ENCODE measurements at regions not wholly inside any gene's neighbourhood (a gene's known extent, or its start where the extent isn't known, plus 50 kb on each side); places are given as distances from the start of the nearest gene placed in this dataset.

DNA sequence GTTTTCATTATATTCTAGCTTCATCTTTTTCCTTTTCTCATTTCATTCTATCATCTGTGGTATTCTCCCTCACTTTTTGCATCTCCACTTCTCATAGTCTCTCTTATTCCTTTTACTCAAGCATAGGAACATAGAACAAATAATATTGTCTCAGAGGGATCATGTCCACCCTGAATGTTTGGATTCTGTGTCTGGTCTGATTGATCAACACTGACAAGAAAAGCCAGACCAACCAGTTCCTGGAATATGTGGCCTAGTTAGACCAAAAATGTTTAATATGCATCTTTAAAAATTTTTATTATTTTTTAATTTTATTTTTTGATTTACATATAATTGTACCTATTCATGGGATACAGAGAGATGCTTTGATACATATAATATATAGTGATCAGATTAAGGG lies 212.0 kb upstream of the ALCAM start (continued):
- no peak for TF ChIP-seq SP2 (IDR thresholded peaks at IDR 0.05; ENCODE audit: low read length)
- no peak for TF ChIP-seq KDM5A (IDR thresholded peaks at IDR 0.05; ENCODE audit: low read length)
- TF ChIP-seq TAF1 (IDR thresholded peaks at IDR 0.05; ENCODE audit: low read depth, low read length): no peak
- no peak for TF ChIP-seq TAF7 (optimal IDR thresholded peaks at IDR 0.05; ENCODE audit: borderline replicate concordance, low read depth, low read length)
